GM03348 (cell line): ENCODE measurements at regions not wholly inside any gene's neighbourhood (a gene's known extent, or its start where the extent isn't known, plus 50 kb on each side); places are given as distances from the start of the nearest gene placed in this dataset.
A peak's percentile ranks its signal among the peaks of the same experiment; 100 is the strongest.

Experiments
- DNase-seq: peaks from one replicate; pipeline ENCODE4 v3.0.0; 2012; ENCODE audit warnings: low spot score

GRCh38 chr9:118521261-118521660 lies 817.1 kb downstream of the TLR4 start:
- no peak for DNase-seq

GRCh38 chr9:118522093-118523028 lies 818.2 kb downstream of the TLR4 start:
- peak; percentile 75 for DNase-seq

GRCh38 chr9:118527261-118527660 lies 823.1 kb downstream of the TLR4 start:
- DNase-seq = no peak

- DNase-seq = peak; percentile 61
Measured at GRCh38 chr9:118529210-118529609, 825.0 kb downstream of the TLR4 start.

- no peak for DNase-seq
Measured at GRCh38 chr9:118529624-118530214, 825.5 kb downstream of the TLR4 start.

GRCh38 chr9:118532592-118532991 lies 828.4 kb downstream of the TLR4 start:
- DNase-seq = peak; percentile 5

GRCh38 chr9:118533101-118533500 lies 828.9 kb downstream of the TLR4 start:
- DNase-seq = peak; percentile 60

GRCh38 chr9:118533850-118534249 lies 829.6 kb downstream of the TLR4 start:
- no peak for DNase-seq

- no peak for DNase-seq
Measured at GRCh38 chr9:118536153-118536552, 832.0 kb downstream of the TLR4 start.

- no peak for DNase-seq
Measured at GRCh38 chr9:118538959-118539358, 830.3 kb downstream of the BRINP1 start.

GRCh38 chr9:118553465-118553864 lies 815.8 kb downstream of the BRINP1 start:
- no peak for DNase-seq

GRCh38 chr9:118554987-118555386 lies 814.2 kb downstream of the BRINP1 start:
- DNase-seq = no peak

- DNase-seq = no peak
Measured at GRCh38 chr9:118558026-118558425, 811.2 kb downstream of the BRINP1 start.

- DNase-seq = no peak
Measured at GRCh38 chr9:118558891-118559290, 810.3 kb downstream of the BRINP1 start.

GRCh38 chr9:118561051-118561450 lies 808.2 kb downstream of the BRINP1 start:
- DNase-seq = peak; percentile 6

- peak; percentile 39 for DNase-seq
Measured at GRCh38 chr9:118563677-118564076, 805.6 kb downstream of the BRINP1 start.

- no peak for DNase-seq
Measured at GRCh38 chr9:118567861-118568260, 801.4 kb downstream of the BRINP1 start.

- no peak for DNase-seq
Measured at GRCh38 chr9:118568704-118569103, 800.5 kb downstream of the BRINP1 start.

- no peak for DNase-seq
Measured at GRCh38 chr9:118569148-118569547, 800.1 kb downstream of the BRINP1 start.

- DNase-seq = no peak
Measured at GRCh38 chr9:118570066-118570465, 799.2 kb downstream of the BRINP1 start.

GRCh38 chr9:118575341-118576070 lies 793.7 kb downstream of the BRINP1 start:
- DNase-seq = no peak

- peak; percentile 45 for DNase-seq
Measured at GRCh38 chr9:118577121-118577520, 792.1 kb downstream of the BRINP1 start.

- DNase-seq = peak; percentile 52
Measured at GRCh38 chr9:118578467-118578866, 790.8 kb downstream of the BRINP1 start.
